ENCODE measurements at regions not wholly inside any gene's neighbourhood (a gene's known extent, or its start where the extent isn't known, plus 50 kb on each side); places are given as distances from the start of the nearest gene placed in this dataset.
"Not testable (repeated sequence)": the region's sequence is repeated elsewhere in the genome, so short reads cannot be mapped to it uniquely, and the experiment has no call there.

DNA sequence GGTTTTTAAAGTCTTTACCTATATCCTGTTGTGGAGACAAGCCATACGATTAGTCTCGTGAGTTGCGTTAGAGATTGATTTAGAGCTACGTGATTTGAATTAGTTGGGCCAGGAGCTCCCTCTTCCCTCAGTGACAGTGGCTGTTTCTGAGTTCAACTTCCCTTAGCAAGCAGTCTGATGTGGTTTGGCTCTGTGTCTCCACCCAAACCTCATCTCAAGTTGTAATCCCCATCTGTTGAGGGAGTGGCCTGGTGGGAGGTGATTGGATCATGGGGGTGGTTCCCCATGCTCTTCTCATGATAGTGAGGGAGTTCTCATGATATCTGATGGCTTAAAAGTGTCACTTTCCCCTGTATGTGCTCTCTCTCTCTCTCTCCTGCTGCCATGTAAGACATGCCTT lies 192.9 kb upstream of the PTGFR start:
- no peak for DNase-seq (ENCODE audit: low read depth)

DNA sequence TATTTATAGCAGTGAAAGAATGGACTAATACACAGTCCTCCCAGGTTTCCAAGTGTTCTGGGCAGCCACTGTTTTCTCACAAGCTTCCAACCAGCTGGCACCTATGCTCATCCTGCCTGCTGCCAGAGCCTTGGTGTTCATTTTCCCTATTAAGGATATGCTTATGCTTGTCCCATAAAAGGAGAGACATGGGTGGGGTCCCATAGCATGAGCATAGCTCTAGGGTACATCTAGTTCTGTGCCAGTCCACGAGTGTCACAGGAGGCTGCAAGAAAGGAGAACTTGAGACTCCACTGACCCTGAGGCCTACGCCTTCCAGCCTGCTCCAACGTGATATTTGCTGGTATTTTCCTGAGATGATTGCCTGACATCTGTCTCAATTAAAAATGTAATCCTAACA lies 192.4 kb upstream of the PTGFR start:
- no peak for DNase-seq (ENCODE audit: low read depth)

DNA sequence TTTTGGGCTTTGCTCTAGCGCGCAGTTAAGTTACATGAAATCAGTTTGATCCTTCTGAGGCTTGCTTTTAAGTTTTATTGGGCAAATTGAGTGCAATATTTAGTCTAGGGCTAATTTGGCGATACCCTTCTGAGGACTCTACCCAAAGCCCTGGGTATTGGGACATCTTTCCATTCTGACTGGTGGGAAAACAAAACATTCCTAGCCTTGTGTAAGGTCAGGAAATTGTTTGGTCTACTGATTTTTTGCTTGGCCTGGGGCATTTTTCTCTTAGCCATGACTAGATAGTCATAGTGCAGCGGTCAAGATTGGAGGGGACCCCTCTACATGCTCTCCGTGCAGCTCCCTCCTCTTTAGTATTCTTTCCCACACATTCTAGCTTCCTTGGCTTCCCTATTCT lies 189.6 kb upstream of the PTGFR start:
- DNase-seq (ENCODE audit: low read depth) = no peak

DNA sequence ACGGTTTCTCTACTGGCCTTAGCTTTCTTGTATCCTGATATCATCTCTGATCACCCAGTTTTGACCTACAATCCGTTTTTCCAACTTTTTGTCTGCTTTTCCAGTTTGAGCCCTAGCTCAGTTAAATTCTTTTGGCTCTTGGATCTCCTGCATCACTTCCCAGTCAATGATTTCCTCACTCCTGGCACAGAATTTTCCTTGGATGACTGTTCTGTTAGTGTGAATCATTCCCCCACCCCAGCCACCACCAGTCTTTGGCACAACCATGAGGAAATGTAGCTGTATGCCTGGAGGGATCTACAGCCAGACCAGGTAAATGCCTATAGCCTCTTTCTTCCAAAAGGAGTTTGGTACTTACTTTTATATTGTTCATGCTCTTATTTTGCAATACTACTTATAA lies 187.2 kb upstream of the PTGFR start:
- DNase-seq (ENCODE audit: low read depth) = peak; percentile 84

DNA sequence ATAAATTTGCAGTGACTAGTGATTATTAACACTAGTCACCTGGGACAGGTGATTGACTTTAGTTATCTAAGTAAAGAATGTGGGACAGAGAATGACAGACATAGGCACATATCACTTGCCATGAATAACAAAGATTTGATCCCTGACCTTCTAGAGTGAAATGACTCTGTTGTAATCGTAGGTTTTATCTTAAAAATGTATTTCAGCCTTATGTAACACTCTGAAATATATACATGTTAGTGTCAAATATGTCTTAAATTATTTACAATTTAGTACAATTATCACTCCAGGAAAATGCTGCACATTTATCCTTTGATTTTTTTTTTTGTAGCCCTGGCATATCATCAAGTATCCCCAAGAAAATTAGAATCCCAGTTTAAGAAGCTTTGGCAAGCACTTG lies 186.4 kb upstream of the PTGFR start:
- DNase-seq (ENCODE audit: low read depth) = no peak

DNA sequence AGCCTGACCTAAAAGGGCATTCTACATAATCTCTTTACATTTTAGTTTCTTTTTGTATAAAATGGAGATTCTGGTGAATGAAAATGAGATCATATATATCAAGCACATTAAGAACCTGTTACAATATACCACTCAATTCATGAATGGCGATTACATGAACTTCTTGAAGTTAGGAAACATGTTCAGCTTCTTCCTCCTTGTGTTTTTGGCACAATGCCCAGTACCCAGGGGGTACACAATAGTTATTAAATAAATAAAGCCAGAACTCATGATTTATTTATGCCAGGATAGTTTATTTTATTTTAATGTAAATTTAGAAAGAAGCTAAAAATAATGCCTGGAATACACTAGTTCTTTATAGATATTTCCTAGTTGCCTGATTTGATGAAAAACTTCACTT lies 186.0 kb upstream of the PTGFR start:
- no peak for DNase-seq (ENCODE audit: low read depth)

DNA sequence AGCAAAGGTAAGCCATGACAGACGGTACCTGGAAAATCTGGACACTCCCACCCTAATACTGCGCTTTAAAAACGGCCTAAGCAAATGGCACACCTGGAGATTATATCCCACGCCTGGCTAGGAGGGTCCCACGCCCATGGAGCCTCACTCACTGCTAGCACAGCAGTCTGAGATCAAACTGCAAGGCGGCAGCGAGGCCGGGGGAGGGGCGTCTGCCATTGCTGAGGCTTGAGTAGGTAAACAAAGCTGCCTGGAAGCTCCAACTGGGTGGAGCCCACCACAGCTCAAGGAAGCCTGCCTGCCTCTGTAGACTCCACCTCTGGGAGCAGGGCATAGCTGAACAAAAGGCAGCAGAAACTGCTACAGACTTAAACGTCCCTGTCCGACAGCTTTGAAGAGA lies 180.5 kb upstream of the PTGFR start:
- not testable (repeated sequence) for DNase-seq (ENCODE audit: low read depth)

DNA sequence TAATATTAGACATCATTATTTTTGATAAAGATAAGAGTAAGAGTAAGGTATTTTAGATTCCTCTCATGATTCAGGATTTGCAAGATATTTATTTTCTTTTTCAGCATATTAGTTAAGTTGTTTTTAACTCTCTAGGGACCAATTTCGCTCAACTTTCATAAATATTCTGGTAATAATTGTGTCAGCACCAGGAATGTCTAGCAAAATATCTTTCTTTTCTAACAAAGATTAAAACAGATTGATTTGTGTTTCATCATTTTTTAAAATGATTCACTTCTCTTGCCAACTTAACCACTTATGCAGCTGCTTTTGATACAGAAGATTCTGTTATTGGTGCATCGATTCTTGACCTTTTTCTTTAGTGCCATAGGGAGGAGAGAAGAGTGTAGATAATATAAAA lies 172.8 kb upstream of the PTGFR start:
- DNase-seq (ENCODE audit: low read depth) = no peak

DNA sequence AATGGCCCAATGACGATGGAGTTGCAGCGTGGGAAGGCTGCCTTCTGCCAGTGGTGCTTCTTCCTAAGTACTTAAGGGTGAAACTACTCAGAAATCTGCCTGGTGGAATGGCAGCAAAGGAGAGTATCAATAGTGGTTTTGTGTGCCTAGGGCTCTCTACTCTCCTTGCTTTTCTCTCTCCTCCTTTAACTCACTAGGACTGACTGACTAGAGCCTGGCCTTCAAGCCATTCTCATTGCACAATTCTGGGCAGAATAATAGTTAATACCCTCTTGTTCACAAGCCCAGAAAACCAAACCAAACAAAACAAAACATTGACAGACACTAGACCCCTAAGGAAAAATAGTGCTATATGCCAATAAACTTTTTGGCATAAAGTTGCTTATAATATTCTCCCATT lies 171.2 kb upstream of the PTGFR start:
- DNase-seq (ENCODE audit: low read depth) = no peak

DNA sequence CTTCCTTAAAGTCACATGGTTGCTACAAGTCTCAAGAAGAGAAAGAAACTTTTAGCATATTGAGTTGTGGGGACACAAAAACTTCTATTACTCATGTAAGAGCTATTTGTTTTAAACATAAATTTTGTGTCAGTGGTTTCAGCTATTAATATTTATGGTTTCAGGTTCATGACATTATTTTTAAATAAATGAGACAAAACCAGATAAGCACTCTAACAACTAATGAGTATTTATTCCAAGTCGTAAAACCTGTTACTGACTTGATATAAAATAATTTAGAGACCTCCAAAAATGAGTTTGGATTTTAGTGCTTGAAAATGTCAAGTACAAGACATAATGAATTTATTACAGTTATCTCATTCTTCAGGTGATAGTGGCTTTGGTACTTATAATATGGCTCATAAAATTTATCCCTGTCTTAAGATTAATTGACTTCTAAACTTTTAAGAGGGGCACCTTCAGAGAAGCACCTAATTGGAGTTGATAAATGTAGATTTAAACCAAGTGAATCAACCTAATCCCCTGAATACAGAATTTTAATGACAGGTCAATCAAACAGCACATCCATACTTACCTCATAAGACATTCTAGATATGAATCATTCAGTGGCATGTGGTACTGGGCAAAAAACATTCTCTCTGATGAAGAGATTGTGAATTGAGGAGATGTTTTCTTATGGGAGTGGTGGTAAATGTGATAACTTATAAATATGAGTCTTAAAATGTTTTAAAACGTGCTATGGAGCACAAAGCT lies 167.7 kb upstream of the PTGFR start:
- peak; percentile 42 for DNase-seq (ENCODE audit: low read depth)

DNA sequence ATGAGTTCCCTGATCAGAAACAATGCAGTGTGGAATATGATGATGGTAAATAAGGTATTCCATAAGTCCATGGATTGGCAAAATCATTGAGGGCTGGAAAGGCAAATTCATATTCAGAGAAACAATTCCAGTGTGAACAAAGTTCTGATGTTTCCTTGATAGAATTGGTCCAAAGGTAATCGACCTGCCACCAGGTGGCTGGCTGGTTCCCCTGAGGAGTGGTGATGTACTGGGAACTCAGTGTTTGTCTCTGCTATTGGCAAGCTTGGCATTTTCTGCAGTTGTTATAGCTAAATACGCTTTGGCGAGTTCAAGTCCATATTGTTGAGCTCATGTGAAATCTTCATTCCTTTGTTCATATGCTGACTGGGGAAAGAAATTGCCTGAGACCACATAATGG lies 165.5 kb upstream of the PTGFR start:
- no peak for DNase-seq (ENCODE audit: low read depth)

DNA sequence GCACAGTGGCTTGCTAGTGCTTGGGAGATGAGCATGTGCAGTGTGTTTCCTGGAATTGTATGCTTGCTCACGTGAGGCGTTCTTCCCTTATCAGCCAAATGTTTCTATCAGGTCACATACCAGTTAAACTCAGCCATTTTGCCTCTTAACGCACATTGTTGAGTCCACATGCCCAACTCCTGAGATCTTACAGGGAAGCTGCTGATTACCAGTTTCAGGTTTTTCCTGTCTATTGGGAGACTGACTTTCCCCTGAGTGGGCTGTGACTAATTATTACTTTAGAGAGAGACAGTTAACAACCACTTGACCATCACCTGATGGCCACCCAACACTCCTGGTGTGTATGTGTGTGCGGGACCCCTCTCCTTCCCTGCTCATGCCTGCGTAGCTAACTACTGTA lies 161.3 kb upstream of the PTGFR start:
- DNase-seq (ENCODE audit: low read depth) = no peak

DNA sequence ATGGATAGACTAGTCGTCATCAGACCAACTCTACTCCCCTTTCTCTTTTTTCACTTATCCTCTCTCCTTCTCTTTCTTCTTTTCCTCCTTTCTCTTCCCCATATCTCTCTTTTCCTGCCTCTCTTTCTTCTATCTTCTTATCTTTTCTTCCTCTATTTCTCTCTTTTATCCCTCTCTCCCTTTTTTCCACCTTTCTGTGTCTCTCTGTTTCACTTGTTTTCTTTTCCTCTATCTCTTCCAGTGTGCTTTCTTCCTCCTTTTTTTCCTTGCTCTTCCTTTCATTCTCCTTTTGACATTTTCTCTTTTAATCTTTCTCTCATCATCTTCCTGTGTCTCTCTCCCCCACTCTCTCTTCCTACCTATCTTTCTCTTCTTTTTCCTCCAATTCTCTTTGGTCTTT lies 159.0 kb upstream of the PTGFR start:
- no peak for DNase-seq (ENCODE audit: low read depth)

DNA sequence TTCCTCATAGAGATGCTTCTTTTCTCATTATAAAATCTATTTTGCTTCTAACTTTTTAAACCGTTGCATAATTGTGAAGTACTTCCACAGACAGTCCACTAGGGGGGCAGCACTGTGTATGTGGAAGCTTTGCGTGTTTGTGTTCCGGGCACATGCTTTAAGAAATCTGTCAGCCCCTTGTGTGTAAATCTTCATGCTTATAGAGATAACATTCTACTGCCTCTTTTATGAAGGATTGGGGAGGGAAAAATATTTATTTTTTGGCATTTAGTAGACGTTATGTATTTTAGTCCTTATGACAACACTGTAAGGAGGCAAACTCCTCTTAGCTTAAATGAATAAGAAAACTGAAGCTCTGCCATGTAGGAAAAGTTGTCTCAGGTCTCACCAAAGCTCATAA lies 157.3 kb upstream of the PTGFR start:
- peak; percentile 72 for DNase-seq (ENCODE audit: low read depth)

DNA sequence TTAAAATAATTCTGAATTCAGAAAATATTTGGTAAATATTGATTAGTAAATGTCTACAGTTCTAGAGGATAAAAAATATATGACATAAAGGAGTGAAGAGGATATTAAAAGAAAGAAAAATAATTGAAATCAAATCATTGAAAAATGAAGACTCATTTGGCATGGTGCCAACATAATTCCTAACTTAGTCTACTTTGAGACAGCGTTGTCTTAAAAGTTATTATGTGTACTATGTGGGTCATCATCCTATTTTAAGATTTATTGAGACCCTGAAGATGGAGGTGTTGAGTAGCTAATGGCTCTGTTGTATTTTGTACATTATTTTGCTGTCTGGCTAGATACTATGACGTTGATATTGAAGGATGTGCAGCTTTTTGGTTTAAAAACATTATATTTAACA lies 156.7 kb upstream of the PTGFR start:
- no peak for DNase-seq (ENCODE audit: low read depth)

DNA sequence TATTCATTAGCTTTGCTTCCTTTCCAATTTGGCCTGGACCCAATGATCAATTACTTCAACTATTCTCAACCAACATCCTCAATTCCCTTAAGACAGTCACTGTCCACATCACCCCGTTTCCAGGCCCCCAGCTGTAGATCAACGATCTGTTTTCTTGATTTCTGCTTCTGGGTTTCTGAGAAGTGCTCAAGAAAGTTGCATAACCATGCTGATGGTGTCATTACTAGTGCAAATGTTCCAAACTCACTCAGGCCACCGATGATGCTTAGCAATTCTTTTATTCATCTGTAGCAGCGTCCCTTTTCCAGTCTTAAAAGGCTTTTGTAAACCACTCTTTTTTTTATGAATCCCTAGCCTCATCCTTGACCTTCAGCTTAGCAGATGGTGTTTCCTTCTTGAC lies 155.8 kb upstream of the PTGFR start:
- no peak for DNase-seq (ENCODE audit: low read depth)

DNA sequence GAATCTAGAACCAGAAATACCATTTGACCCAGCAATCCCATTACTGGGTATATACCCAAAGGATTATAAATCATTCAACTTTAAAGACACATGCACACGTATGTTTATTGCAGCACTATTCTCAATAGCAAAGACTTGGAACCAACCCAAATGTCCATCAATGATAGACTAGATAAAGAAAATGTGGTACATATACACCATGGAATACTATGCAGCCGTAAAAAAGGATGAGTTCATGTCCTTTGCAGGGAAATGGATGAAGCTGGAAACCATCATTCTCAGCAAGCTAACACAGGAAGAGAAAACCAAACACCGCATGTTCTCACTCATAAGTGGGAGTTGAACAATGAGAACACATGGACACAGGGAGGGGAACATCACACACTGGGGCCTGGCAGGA lies 154.0 kb upstream of the PTGFR start:
- DNase-seq (ENCODE audit: low read depth) = not testable (repeated sequence)

DNA sequence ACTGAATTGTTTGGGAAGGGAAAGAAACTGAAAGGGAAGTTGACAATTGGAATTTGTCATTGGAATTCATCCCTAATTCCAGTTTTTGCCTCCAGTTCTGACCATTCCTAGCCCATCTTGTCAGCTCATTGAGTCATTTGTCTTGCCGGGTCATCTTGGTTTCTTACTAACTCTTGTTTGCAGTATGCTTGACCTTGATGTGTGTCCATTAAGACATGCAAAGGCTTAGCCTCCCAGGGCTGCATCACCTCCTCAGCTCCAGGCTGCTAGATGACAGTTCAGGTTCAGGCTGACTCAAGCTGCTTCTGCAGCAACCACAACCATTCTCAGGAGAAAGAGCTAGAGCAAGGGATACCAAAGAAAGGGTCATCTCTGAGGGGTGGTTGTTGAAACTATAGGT lies 151.3 kb upstream of the PTGFR start:
- DNase-seq (ENCODE audit: low read depth) = peak; percentile 88

DNA sequence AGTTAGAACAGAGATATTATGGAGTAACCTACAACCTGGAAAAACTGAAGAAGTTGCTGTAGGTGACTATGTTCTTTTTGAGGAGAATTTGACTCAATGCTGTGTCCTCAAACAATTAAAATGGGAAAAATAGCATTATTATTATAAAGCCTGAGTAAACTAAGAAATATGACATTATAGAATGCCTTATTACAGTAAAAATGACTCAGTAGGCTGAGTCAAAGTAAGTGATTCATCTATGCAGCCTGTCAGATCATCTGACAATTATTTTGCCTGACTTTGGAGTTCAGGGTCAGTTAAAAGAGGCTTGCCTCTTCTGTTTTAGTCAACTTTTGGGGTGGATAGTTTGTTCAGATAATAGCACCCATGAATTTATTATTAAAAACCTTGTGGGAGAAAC lies 150.8 kb upstream of the PTGFR start:
- peak; percentile 90 for DNase-seq (ENCODE audit: low read depth)

DNA sequence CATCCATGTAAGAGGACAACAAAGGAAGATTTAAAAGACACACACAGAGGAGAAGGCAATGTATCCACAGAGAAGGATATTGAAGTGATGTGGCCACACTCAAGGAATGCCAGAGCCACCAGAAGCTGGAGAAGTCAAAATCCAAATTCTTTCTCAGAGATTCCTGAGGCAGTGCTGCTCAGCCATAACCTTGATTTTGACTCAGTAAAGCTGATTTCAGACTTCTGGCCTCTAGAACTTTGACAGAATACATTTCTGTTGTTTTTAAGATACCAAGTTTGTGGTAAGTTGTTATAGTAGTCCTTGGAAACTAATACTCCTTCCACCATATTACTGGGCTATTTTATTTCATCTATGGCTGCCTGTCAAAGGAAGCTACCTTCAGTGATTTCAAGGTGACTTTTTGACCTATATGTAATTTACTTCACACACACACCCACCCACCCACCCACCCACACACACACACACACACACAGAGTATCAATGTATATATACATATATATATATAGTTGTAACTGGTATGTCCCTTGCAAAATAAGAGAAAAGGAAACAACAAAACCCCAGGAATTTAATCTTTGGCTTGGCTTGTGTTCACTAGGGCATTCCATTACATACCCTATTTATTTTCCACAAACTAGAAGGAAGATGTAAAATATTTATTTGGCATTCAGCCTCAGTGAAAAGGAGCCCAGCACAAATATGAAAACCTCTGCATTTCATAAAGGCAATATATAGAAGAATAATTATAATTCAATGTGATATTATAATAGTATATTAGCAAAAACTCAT lies 142.1 kb upstream of the PTGFR start:
- DNase-seq (ENCODE audit: low read depth) = peak; percentile 74

DNA sequence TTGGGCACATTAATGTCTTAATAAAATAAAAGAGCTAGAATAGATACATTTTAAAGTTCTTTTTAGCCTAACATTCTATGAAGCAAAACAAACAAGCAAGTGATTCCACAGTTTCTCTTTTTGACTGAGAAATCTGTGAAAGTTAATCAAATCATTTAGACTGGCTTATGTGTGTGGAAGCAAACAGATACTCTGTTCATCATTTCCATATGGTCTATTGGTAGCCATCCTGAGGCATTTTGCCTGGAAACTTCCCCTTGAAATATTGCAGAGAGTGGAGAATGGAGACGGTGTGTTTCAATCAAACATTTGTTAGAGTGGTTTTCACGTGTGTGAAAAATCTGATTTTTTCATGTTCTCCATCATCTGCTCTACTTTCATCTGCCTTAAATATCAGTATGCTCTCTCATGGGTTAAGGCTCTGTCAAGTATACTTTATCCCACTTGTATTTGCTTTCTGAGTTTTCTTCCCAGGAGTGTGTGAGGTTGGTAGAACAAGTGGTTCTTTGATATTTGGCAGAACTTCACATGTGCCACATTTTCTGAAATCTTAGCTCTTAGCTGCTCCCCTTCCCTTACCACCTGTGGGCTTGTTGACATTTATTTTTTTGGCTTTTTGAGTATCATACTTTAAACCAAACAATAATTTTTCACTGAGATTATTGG lies 139.1 kb upstream of the PTGFR start:
- no peak for DNase-seq (ENCODE audit: low read depth)

DNA sequence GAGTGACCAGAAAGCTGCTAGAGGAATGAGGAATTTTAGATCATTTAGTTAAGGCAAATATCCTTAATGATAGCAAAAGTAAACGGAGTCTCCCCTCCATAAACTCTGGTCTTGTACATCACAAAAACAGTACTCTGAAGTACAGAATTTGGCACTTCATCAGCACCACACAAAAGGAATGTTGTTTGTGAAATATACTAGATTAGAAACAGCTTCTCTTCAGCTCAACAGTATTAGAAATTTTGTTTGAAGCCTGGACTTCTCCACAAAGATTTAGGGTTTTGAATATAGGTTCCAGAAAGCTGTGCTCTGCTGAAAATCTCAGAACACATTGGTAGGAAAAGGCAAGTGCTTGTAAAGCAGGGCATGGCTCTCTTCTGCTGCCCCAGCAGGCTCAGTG lies 135.1 kb upstream of the PTGFR start:
- DNase-seq (ENCODE audit: low read depth) = peak; percentile 42

DNA sequence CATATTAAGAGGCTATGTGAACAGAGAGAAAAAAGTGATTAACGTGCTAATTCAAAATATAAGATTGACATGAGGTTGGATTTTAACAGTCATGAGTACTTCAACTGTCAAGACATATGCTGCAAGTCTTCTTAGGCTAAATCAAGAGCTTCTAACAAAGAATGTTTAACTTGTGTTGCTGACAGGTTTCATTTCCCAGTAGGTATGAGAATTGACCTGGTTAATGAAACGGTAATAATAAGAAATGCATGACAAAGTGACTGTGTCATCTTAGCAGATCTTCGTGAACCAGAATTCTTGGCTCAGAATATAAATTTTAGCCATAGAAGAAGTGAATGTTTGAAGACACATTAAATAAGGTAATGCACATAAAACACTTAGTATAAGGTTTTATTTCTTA lies 132.6 kb upstream of the PTGFR start:
- DNase-seq (ENCODE audit: low read depth) = no peak

Measured in iris pigment epithelial cell (primary cell).